ENCODE measurements at regions not wholly inside any gene's neighbourhood (a gene's known extent, or its start where the extent isn't known, plus 50 kb on each side); places are given as distances from the start of the nearest gene placed in this dataset.
A peak's percentile ranks its signal among the peaks of the same experiment; 100 is the strongest.

GRCh38 chr1:55477953-55478352, 262.8 kb upstream of the USP24 start:
- no peaks in the 10 kb centered on the region for H3K36me3 ChIP-seq (ENCODE audit: control insufficient read depth in 1 of 2, insufficient read depth in 2 of 2, low read depth in 1 of 2, low read length in 2 of 2)
- no peak overlapping the region for H2BK120ac ChIP-seq (ENCODE audit: low read depth, low read length)
- no peak overlapping the region for H2AK5ac ChIP-seq (ENCODE audit: low read length, severe bottlenecking)
- no peak overlapping the region for H3K23ac ChIP-seq (ENCODE audit: low read length in 2 of 2)
- H2AFZ ChIP-seq (ENCODE audit: low read depth, low read length) = no peak overlapping the region
- H3K9me3 ChIP-seq (ENCODE audit: control insufficient read depth, low read length) = peaks cover 6% of the 10 kb centered on the region
- H3K4me3 ChIP-seq (ENCODE audit: insufficient read depth in 1 of 2, low read depth in 1 of 2, low read length in 2 of 2) = no peak overlapping the region
- no peaks in the 10 kb centered on the region for H3K27me3 ChIP-seq (ENCODE audit: control insufficient read depth in 1 of 2, insufficient read depth in 1 of 2, low read length in 2 of 2)
- H3K4me1 ChIP-seq (ENCODE audit: control insufficient read depth, insufficient read depth, low read depth, low read length) = peaks cover 8% of the 10 kb centered on the region
- no peak overlapping the region for H2BK15ac ChIP-seq (ENCODE audit: low read depth, poor library complexity, severe bottlenecking)
- H3K9ac ChIP-seq (ENCODE audit: low read length) = no peak overlapping the region
- no peak overlapping the region for H3K4me2 ChIP-seq (ENCODE audit: low read length, poor library complexity, severe bottlenecking)
- no peak overlapping the region for H3K4ac ChIP-seq (ENCODE audit: low read depth in 1 of 2, low read length in 2 of 2)
- H2BK5ac ChIP-seq (ENCODE audit: low read depth, low read length, poor library complexity, severe bottlenecking) = no peak overlapping the region
- no peak overlapping the region for H3K18ac ChIP-seq (ENCODE audit: low read depth in 1 of 2, low read length in 2 of 2)
- no peak overlapping the region for H4K91ac ChIP-seq (ENCODE audit: low read length)
- no peak for DNase-seq
- no peak overlapping the region for H3K14ac ChIP-seq (ENCODE audit: low read length in 2 of 2)
- H4K8ac ChIP-seq (ENCODE audit: low read length) = no peak overlapping the region
- H2BK12ac ChIP-seq (ENCODE audit: low read length in 2 of 2) = no peak overlapping the region
- no peak overlapping the region for H3K27ac ChIP-seq (ENCODE audit: low read length, poor library complexity, severe bottlenecking)
- H3K79me1 ChIP-seq (replicated peaks; ENCODE audit: low read length, poor library complexity, severe bottlenecking) = no peaks in the 10 kb centered on the region
- 96% methylated on average over 4 of the region's 4 CpGs for WGBS

- Histone ChIP-seq H3K4me3 (ENCODE audit: insufficient read depth in 1 of 2, low read depth in 1 of 2, low read length in 2 of 2) (no peak overlapping the region), H4K91ac (ENCODE audit: low read length) (no peak overlapping the region), H3K23ac (ENCODE audit: low read length in 2 of 2) (no peak overlapping the region), H2BK120ac (ENCODE audit: low read depth, low read length) (no peak overlapping the region), H4K8ac (ENCODE audit: low read length) (no peak overlapping the region), H3K9ac (ENCODE audit: low read length) (no peak overlapping the region), H2AK5ac (ENCODE audit: low read length, severe bottlenecking) (no peak overlapping the region), H2AFZ (ENCODE audit: low read depth, low read length) (no peak overlapping the region), H3K4ac (ENCODE audit: low read depth in 1 of 2, low read length in 2 of 2) (no peak overlapping the region), H3K14ac (ENCODE audit: low read length in 2 of 2) (no peak overlapping the region), H3K9me3 (ENCODE audit: control insufficient read depth, low read length) (peaks cover 6% of the 10 kb centered on the region), H3K79me1 (replicated peaks; ENCODE audit: low read length, poor library complexity, severe bottlenecking) (no peaks in the 10 kb centered on the region), H3K36me3 (ENCODE audit: control insufficient read depth in 1 of 2, insufficient read depth in 2 of 2, low read depth in 1 of 2, low read length in 2 of 2) (no peaks in the 10 kb centered on the region), H3K27ac (ENCODE audit: low read length, poor library complexity, severe bottlenecking) (no peak overlapping the region), H3K18ac (ENCODE audit: low read depth in 1 of 2, low read length in 2 of 2) (no peak overlapping the region), H3K4me1 (ENCODE audit: control insufficient read depth, insufficient read depth, low read depth, low read length) (peaks cover 8% of the 10 kb centered on the region), H3K27me3 (ENCODE audit: control insufficient read depth in 1 of 2, insufficient read depth in 1 of 2, low read length in 2 of 2) (no peaks in the 10 kb centered on the region), H2BK12ac (ENCODE audit: low read length in 2 of 2) (no peak overlapping the region), H2BK15ac (ENCODE audit: low read depth, poor library complexity, severe bottlenecking) (peak overlapping the region; percentile 15), H2BK5ac (ENCODE audit: low read depth, low read length, poor library complexity, severe bottlenecking) (no peak overlapping the region), H3K4me2 (ENCODE audit: low read length, poor library complexity, severe bottlenecking) (no peak overlapping the region)
- WGBS = 94% methylated on average over 3 of the region's 6 CpGs
- DNase-seq = no peak
These were observed 261.4 kb upstream of the USP24 start for GRCh38 chr1:55476445-55477015.

GRCh38 chr1:55474168-55474786, 259.1 kb upstream of the USP24 start:
- H3K14ac ChIP-seq (ENCODE audit: low read length in 2 of 2) = no peak overlapping the region
- DNase-seq = peak; percentile 33
- no peaks in the 10 kb centered on the region for H3K79me1 ChIP-seq (replicated peaks; ENCODE audit: low read length, poor library complexity, severe bottlenecking)
- no peak overlapping the region for H2BK5ac ChIP-seq (ENCODE audit: low read depth, low read length, poor library complexity, severe bottlenecking)
- no peak overlapping the region for H2AK5ac ChIP-seq (ENCODE audit: low read length, severe bottlenecking)
- H3K18ac ChIP-seq (ENCODE audit: low read depth in 1 of 2, low read length in 2 of 2) = no peak overlapping the region
- H4K8ac ChIP-seq (ENCODE audit: low read length) = no peak overlapping the region
- peak overlapping the region; percentile 50 for H3K9ac ChIP-seq (ENCODE audit: low read length)
- H3K4me1 ChIP-seq (ENCODE audit: control insufficient read depth, insufficient read depth, low read depth, low read length) = peaks cover 5% of the 10 kb centered on the region
- no peak overlapping the region for H4K91ac ChIP-seq (ENCODE audit: low read length)
- H2BK12ac ChIP-seq (ENCODE audit: low read length in 2 of 2) = no peak overlapping the region
- H2BK15ac ChIP-seq (ENCODE audit: low read depth, poor library complexity, severe bottlenecking) = no peak overlapping the region
- no CpG with 5 or more reads among the region's 1 CpG for WGBS
- no peak overlapping the region for H3K4me3 ChIP-seq (ENCODE audit: insufficient read depth in 1 of 2, low read depth in 1 of 2, low read length in 2 of 2)
- no peaks in the 10 kb centered on the region for H3K27me3 ChIP-seq (ENCODE audit: control insufficient read depth in 1 of 2, insufficient read depth in 1 of 2, low read length in 2 of 2)
- no peak overlapping the region for H3K27ac ChIP-seq (ENCODE audit: low read length, poor library complexity, severe bottlenecking)
- no peak overlapping the region for H3K4ac ChIP-seq (ENCODE audit: low read depth in 1 of 2, low read length in 2 of 2)
- no peak overlapping the region for H3K4me2 ChIP-seq (ENCODE audit: low read length, poor library complexity, severe bottlenecking)
- no peak overlapping the region for H2AFZ ChIP-seq (ENCODE audit: low read depth, low read length)
- H3K23ac ChIP-seq (ENCODE audit: low read length in 2 of 2) = no peak overlapping the region
- H2BK120ac ChIP-seq (ENCODE audit: low read depth, low read length) = no peak overlapping the region
- peaks cover 5% of the 10 kb centered on the region for H3K9me3 ChIP-seq (ENCODE audit: control insufficient read depth, low read length)
- no peaks in the 10 kb centered on the region for H3K36me3 ChIP-seq (ENCODE audit: control insufficient read depth in 1 of 2, insufficient read depth in 2 of 2, low read depth in 1 of 2, low read length in 2 of 2)

- Histone ChIP-seq H3K23ac (ENCODE audit: low read length in 2 of 2) (no peak overlapping the region), H3K79me1 (replicated peaks; ENCODE audit: low read length, poor library complexity, severe bottlenecking) (no peaks in the 10 kb centered on the region), H3K4me3 (ENCODE audit: insufficient read depth in 1 of 2, low read depth in 1 of 2, low read length in 2 of 2) (no peak overlapping the region), H3K36me3 (ENCODE audit: control insufficient read depth in 1 of 2, insufficient read depth in 2 of 2, low read depth in 1 of 2, low read length in 2 of 2) (no peaks in the 10 kb centered on the region), H2AFZ (ENCODE audit: low read depth, low read length) (no peak overlapping the region), H3K4me1 (ENCODE audit: control insufficient read depth, insufficient read depth, low read depth, low read length) (peaks cover 5% of the 10 kb centered on the region), H3K9ac (ENCODE audit: low read length) (peak overlapping the region; percentile 50), H2BK120ac (ENCODE audit: low read depth, low read length) (no peak overlapping the region), H3K27me3 (ENCODE audit: control insufficient read depth in 1 of 2, insufficient read depth in 1 of 2, low read length in 2 of 2) (no peaks in the 10 kb centered on the region), H3K4ac (ENCODE audit: low read depth in 1 of 2, low read length in 2 of 2) (no peak overlapping the region), H3K4me2 (ENCODE audit: low read length, poor library complexity, severe bottlenecking) (no peak overlapping the region), H2BK12ac (ENCODE audit: low read length in 2 of 2) (no peak overlapping the region), H3K14ac (ENCODE audit: low read length in 2 of 2) (no peak overlapping the region), H3K9me3 (ENCODE audit: control insufficient read depth, low read length) (no peaks in the 10 kb centered on the region), H2BK5ac (ENCODE audit: low read depth, low read length, poor library complexity, severe bottlenecking) (no peak overlapping the region), H2BK15ac (ENCODE audit: low read depth, poor library complexity, severe bottlenecking) (no peak overlapping the region), H4K8ac (ENCODE audit: low read length) (no peak overlapping the region), H3K18ac (ENCODE audit: low read depth in 1 of 2, low read length in 2 of 2) (no peak overlapping the region), H2AK5ac (ENCODE audit: low read length, severe bottlenecking) (no peak overlapping the region), H3K27ac (ENCODE audit: low read length, poor library complexity, severe bottlenecking) (no peak overlapping the region), H4K91ac (ENCODE audit: low read length) (no peak overlapping the region)
- no peak for DNase-seq
- WGBS = 93% methylated on average over 1 of the region's 2 CpGs
These were observed 258.5 kb upstream of the USP24 start for GRCh38 chr1:55473661-55474060.
